HPDE6-E6E7 (cell line): ENCODE measurements at regions not wholly inside any gene's neighbourhood (a gene's known extent, or its start where the extent isn't known, plus 50 kb on each side); places are given as distances from the start of the nearest gene placed in this dataset.

ENCODE experiments used
- DNase-seq: peaks from one replicate; pipeline ENCODE4 v3.0.0; 2011; ENCODE audit warnings: missing footprints; ENCODE audit errors: extremely low spot score

GRCh38 chr1:87956072-87956471 is 627.4 kb downstream of the LMO4 start:
- peak; percentile 79 for DNase-seq

- no peak for DNase-seq
Measured at GRCh38 chr1:87956750-87957149, 628.1 kb downstream of the LMO4 start.

GRCh38 chr1:87957331-87957730 is 628.7 kb downstream of the LMO4 start:
- DNase-seq, result no peak

- no peak for DNase-seq
Measured at GRCh38 chr1:87958201-87958600, 629.5 kb downstream of the LMO4 start.

- no peak for DNase-seq
Measured at GRCh38 chr1:87958716-87959115, 630.0 kb downstream of the LMO4 start.

GRCh38 chr1:87959236-87959635 is 630.6 kb downstream of the LMO4 start:
- no peak for DNase-seq

GRCh38 chr1:87961992-87962391 is 633.3 kb downstream of the LMO4 start:
- no peak for DNase-seq

GRCh38 chr1:87963556-87963955 is 634.9 kb downstream of the LMO4 start:
- DNase-seq, result peak; percentile 26

GRCh38 chr1:87965193-87965592 is 636.5 kb downstream of the LMO4 start:
- DNase-seq, result no peak

- DNase-seq, result no peak
Measured at GRCh38 chr1:87968197-87968955, 639.7 kb downstream of the LMO4 start.

GRCh38 chr1:87969040-87969439 is 640.4 kb downstream of the LMO4 start:
- DNase-seq, result no peak

GRCh38 chr1:87972811-87973210 is 644.1 kb downstream of the LMO4 start:
- DNase-seq, result no peak

GRCh38 chr1:87973896-87974295 is 645.2 kb downstream of the LMO4 start:
- no peak for DNase-seq

- DNase-seq, result no peak
Measured at GRCh38 chr1:87976316-87976715, 647.6 kb downstream of the LMO4 start.

- DNase-seq, result no peak
Measured at GRCh38 chr1:87977145-87977544, 648.5 kb downstream of the LMO4 start.

GRCh38 chr1:87979079-87979478 is 650.4 kb downstream of the LMO4 start:
- no peak for DNase-seq

GRCh38 chr1:87980494-87980893 is 651.8 kb downstream of the LMO4 start:
- DNase-seq, result no peak

GRCh38 chr1:87981386-87981785 is 652.7 kb downstream of the LMO4 start:
- no peak for DNase-seq

GRCh38 chr1:87981810-87982209 is 653.1 kb downstream of the LMO4 start:
- no peak for DNase-seq

GRCh38 chr1:87983841-87984240 is 655.2 kb downstream of the LMO4 start:
- no peak for DNase-seq

GRCh38 chr1:87985071-87985470 is 656.4 kb downstream of the LMO4 start:
- no peak for DNase-seq

GRCh38 chr1:87986130-87986866 is 657.6 kb downstream of the LMO4 start:
- DNase-seq, result no peak

- DNase-seq, result no peak
Measured at GRCh38 chr1:87989346-87989745, 660.7 kb downstream of the LMO4 start.
